Stimulated activated CD4-positive, alpha-beta T cell treated with anti-CD3 and anti-CD28 coated beads, Interleukin-2, amount 100 ng/mL, for 48 hours (primary cell): ENCODE measurements at regions not wholly inside any gene's neighbourhood (a gene's known extent, or its start where the extent isn't known, plus 50 kb on each side); places are given as distances from the start of the nearest gene placed in this dataset.
"Not testable (repeated sequence)": the region's sequence is repeated elsewhere in the genome, so short reads cannot be mapped to it uniquely, and the experiment has no call there.

ENCODE experiments used
- DNase-seq, 2 donors: peaks; one replicate each; pipeline ENCODE4 v3.0.0-alpha.2; 2020

DNA sequence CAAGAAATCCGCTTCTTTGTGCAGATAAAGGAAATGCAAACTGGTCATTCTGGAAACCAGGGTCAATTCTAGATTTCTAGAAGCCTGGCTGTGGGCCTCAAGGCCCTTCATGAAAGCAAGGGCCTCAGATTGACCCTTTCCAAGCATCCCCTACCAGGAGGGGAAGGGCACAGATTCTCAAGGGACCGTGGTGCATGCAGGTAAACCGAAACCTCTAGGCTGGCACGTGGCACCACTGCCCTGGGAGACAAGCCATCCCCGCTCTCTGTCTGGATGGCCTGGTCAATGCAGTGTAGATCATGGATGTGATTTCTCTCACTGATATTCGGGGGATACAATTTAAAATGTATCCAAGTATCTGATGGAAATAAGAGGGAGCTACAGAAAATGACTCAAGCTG is 69.4 kb downstream of the TOMM20 start:
- DNase-seq: no peak

DNA sequence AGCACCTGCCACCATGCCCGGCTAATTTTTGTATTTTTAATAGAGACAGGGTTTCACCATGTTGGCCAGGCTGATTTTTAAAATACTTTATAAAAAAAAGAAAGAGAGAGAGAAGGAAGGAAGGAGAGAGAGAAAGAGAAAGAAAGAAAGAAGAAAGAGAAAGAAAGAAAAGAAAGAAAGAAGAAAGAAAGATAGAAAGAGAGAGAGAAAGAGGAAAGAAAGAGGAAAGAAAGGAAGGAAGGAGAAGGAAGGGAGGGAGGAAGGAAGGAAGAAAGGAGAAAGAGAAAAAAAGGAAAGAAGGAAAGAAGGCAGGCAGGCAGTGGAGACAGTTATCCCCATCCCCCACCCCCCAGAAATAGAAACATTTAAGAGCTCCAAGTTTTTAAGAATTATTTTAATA is 69.9 kb downstream of the TOMM20 start:
- DNase-seq: no peak

DNA sequence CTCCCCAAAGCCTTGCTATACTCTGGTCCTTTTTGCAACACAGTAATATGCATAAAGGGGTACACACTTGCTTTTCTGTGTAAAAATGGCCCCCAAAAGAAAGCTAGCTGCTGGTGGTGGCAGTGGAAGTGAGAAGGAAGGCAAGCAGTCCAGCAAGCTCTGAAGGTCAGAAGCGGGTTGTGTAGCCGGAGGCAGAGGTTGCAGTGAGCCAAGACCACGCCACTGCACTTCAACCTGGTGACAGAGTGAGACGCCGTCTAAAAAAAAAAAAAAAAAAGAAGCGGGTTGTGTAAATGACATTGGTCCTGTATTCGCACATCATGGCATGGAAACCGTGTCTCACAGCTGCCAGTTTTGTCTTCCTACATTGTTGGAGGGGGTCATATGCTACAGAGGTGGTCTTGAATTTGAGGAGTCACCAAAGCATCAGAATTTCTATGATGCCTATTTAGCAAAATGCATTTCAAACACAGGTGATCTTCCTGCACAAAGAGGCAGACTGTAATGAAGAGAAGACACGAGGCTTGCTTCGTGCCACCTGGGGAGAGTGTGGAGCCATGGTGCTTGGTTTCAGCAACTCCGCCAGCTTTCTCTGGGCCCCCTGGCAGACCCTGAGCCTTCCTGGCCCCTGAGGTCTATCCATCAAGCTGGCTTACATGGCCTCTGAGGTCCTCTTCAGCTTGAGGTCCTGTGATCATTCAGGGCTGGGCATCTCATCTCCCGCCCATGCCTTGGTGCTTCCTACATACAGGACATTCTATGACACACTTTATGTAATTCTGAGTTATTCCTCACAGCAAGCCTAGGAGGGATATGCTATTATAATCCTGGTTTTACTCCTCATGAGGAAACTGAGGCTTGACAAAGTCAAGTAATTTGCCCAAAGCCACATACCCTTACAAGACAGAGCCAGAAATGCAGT is 71.0 kb downstream of the TOMM20 start:
- no peak for DNase-seq

- DNase-seq: no peak
Observed at GRCh38 chr1:235056937-235057336, 71.7 kb downstream of the TOMM20 start.

- DNase-seq: no peak
Observed at GRCh38 chr1:235054936-235055335, 73.7 kb downstream of the TOMM20 start.

- no peak for DNase-seq
Observed at GRCh38 chr1:235054466-235054865, 74.2 kb downstream of the TOMM20 start.

DNA sequence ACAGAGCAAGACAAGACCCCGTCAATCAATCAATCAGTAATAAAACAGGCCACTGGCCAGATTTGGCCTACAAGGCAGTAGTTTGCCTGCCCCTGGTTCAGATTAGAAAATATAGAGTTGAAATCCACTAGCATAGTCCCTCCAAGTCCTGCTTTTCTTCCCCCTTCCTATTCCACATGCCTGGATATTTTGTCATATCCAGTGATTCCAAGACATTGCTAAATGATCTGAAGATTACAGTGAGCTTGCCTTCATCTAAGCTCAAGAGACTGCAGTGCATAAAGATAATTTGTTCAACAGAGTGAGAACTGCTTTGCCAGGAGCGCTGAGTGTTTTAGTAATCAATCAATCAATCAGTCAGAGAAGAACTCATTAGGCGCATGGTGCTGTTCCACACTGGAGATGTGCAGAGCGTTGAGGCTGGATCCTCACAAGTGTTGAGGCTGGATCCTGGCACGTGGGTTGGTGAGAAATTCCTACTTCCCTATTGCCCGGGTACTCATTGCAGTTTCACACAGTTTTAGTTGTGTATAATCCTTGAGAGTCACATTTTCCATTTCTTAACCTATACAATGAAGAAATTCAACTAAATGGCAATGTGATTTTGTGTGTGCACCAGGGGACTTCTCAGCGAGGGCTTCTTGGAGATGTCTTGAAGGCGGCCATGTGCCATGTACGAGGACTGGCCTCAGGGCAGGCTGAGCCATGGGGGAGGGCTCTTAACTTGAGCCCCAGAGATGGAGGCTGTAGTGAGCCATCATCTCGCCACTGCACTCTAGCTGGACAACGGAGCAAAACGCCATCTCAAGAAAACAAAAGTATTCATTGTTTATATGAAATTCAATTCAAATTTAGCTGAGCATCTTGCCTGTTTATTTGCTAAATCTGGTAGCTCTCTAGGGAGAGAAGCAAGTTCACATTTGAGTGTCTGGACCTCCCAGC is 76.3 kb downstream of the TOMM20 start:
- DNase-seq: no peak

DNA sequence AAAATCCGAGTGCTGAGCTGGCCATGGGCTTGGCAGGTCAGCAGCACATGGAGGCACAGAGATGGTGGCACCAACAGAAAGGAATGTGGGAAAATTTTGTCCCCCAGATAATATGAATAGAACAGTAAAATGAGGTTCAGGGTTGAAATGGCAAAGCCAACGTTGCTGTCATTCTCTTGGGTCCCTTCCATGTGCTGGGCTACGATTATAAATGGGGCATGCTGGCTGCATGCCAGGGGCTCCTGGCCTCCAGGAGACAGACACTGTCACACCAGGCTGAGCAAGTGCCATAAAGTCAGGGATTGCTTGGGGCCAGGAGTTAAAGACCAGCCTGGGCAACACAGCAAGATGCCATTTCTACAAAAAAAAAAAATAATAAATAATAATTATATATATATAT is 77.1 kb downstream of the TOMM20 start:
- DNase-seq: no peak

- no peak for DNase-seq
Observed at GRCh38 chr1:235050911-235051360, 77.7 kb downstream of the TOMM20 start.

- DNase-seq: not testable (repeated sequence)
Observed at GRCh38 chr1:235049716-235050378, 78.8 kb downstream of the TOMM20 start.

- DNase-seq: no peak
Observed at GRCh38 chr1:235049217-235049616, 79.4 kb downstream of the TOMM20 start.

GRCh38 chr1:235047331-235047871 is 81.2 kb downstream of the TOMM20 start:
- DNase-seq: no peak

DNA sequence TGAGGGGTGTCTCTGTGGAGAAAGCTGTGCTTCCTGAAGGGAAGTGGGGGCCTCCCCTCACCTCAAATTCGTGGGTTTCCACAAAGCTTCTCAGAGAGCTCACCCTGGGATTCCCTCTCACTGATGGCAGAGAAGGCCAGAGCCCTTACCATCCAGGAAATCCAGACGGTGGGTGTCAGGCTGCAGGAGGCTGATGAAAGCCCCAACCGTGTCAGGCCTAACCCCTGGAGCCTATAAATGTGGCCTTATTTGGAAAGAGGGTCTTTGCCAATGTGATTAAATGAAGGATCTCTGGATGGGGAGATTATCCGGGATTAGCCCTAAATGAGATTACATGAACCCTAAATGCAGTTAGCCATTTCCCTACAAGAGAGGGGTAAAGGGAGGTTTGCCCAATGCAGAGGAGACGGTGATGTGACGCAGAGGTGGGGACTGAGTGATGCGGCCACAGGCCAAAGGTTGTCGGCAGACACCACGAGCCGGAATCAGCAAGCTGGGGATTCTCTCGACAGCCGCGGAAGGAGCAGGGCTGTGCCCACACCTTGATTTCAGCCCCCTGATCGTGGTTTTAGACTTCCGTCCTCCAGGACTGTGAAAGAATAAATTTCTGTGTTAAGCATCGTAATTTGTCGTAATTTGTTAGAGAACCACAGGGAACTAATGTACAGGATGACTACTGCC is 82.6 kb downstream of the TOMM20 start:
- DNase-seq: no peak

GRCh38 chr1:235045034-235045690 is 83.5 kb downstream of the TOMM20 start:
- no peak for DNase-seq

DNA sequence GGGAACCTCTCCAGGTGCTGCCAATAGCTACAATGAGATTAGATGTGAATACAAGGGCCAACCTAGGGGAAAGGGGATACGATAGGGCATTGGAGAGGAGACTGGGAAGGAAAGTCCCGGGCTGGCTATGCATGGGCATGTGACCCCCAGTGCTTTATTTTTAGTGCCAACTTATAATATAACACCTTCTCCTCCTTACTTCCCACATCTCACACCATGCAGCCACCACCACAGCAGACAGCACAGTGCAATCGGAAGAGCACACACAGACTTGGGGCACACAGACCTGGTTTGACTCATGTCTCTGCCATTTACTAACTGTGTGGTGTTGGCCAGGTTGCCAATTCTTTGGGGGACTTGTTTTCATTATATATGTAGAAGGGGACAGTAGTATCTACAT is 85.4 kb downstream of the TOMM20 start:
- no peak for DNase-seq

GRCh38 chr1:235038701-235039100 is 89.9 kb downstream of the TOMM20 start:
- DNase-seq: no peak

GRCh38 chr1:235035928-235036327 is 92.7 kb downstream of the TOMM20 start:
- no peak for DNase-seq

DNA sequence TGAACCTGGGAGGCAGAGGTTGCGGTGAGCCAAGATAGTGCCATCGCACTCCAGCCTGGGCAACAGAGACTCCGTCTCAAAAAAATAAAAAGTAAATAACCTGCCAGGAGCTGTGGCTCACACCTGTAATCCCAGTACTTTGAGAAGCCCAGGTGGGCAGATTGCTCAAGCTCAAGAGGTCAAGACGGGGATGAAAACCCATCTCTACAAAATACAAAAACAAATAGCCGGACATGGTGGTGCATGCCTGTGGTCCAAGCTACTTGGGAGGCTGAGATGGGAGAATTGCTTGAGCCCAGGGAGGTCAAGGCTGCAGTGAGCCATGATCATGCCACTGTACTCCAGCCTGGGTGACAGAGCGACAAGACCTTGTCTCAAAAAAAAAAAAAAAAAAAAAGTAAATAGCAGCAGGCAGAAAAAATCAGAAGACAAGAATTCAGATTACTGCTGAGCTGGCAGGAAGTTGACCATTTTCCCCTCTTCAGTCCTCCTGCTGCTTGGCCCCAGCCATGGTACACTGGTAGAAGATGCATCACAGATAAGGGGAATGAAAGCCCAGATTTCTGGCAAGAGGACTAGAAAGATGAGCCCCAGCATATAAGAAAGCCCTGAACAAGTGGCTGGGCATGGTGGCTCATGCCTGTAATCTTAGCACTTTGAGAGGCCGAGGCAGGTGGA is 97.6 kb downstream of the TOMM20 start:
- no peak for DNase-seq

- DNase-seq: no peak
Observed at GRCh38 chr1:235027862-235028250, 100.8 kb downstream of the TOMM20 start.

GRCh38 chr1:235027076-235027861 is 101.4 kb downstream of the TOMM20 start:
- no peak for DNase-seq
